SH-SY5Y (cell line): ENCODE measurements at regions not wholly inside any gene's neighbourhood (a gene's known extent, or its start where the extent isn't known, plus 50 kb on each side); places are given as distances from the start of the nearest gene placed in this dataset.

ENCODE experiments used
- GATA2 ChIP-seq: IDR thresholded peaks from 2 replicates; pipeline ENCODE4 v1.6.1; 2011; ENCODE audit warnings: mild to moderate bottlenecking, low read depth, low read length
- GATA3 ChIP-seq: IDR thresholded peaks from 2 replicates; pipeline ENCODE4 v1.6.1; 2011; ENCODE audit warnings: low read depth, mild to moderate bottlenecking, low read length, moderate library complexity

DNA sequence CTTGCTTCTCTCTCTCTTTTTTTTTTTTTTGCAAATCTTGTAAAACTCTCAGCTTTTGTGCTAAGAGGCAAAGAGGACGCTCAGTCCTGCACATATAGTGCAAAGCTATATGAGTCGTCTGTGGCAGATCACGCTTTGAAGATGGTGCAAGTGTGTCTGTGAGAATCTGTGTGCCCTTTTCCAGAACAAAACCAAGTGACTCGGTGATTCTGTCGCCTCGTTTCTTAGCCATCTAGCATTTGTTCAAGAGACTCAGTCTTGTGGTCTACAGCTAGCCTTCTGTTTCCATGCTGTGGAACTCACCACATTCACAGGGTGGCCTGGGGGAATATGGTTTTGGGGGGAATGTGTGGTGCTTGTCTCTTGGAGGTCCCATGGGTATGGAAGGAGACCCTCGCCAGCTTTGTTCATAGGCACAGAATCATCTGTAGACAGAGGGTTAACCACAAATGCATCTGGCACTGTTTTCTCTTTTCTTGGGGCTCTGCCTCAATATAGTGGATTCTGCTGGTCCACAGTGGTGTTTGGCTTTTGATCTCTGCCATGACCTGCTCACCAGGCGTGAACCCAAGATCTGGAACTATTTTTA is 82.1 kb downstream of the C9orf152 start:
- TF ChIP-seq GATA2: no peak
- TF ChIP-seq GATA3: no peak
